ENCODE measurements at regions not wholly inside any gene's neighbourhood (a gene's known extent, or its start where the extent isn't known, plus 50 kb on each side); places are given as distances from the start of the nearest gene placed in this dataset.

- Histone ChIP-seq H3K9me3 (ENCODE audit: low read depth) (no peaks in the 10 kb centered on the region), H3K4me3 (no peak overlapping the region), H3K27ac (no peak overlapping the region), H4K20me1 (ENCODE audit: insufficient read depth, poor library complexity, severe bottlenecking) (no peaks in the 10 kb centered on the region), H2AFZ (no peak overlapping the region), H3K79me2 (no peaks in the 10 kb centered on the region), H3K27me3 (no peaks in the 10 kb centered on the region), H3K36me3 (replicated peaks; ENCODE audit: insufficient read depth, low read depth) (no peaks in the 10 kb centered on the region), H3K9me2 (replicated peaks; ENCODE audit: insufficient read depth) (no peaks in the 10 kb centered on the region), H3K4me2 (no peak overlapping the region), H3K4me1 (ENCODE audit: insufficient read depth) (no peaks in the 10 kb centered on the region)
- no peak for DNase-seq (ENCODE audit: low spot score)
- TF ChIP-seq EZH2phosphoT487 (IDR thresholded peaks at IDR 0.05; ENCODE audit: low read depth, severe bottlenecking, unreplicated experiment) = no peak
- TF ChIP-seq, protein P1, sequence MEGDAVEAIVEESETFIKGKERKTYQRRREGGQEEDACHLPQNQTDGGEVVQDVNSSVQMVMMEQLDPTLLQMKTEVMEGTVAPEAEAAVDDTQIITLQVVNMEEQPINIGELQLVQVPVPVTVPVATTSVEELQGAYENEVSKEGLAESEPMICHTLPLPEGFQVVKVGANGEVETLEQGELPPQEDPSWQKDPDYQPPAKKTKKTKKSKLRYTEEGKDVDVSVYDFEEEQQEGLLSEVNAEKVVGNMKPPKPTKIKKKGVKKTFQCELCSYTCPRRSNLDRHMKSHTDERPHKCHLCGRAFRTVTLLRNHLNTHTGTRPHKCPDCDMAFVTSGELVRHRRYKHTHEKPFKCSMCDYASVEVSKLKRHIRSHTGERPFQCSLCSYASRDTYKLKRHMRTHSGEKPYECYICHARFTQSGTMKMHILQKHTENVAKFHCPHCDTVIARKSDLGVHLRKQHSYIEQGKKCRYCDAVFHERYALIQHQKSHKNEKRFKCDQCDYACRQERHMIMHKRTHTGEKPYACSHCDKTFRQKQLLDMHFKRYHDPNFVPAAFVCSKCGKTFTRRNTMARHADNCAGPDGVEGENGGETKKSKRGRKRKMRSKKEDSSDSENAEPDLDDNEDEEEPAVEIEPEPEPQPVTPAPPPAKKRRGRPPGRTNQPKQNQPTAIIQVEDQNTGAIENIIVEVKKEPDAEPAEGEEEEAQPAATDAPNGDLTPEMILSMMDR (IDR thresholded peaks at IDR 0.05; ENCODE audit: poor library complexity) = no peak
- TF ChIP-seq EZH2 (IDR thresholded peaks at IDR 0.05; ENCODE audit: borderline replicate concordance) = no peak
- WGBS (ENCODE audit: low lambda C conversion rate, missing lambda C conversion rate) = 88% methylated on average over 1 of the region's 1 CpG
These were observed 2550.2 kb downstream of the PCDH7 start for GRCh38 chr4:33270403-33270802.

DNA sequence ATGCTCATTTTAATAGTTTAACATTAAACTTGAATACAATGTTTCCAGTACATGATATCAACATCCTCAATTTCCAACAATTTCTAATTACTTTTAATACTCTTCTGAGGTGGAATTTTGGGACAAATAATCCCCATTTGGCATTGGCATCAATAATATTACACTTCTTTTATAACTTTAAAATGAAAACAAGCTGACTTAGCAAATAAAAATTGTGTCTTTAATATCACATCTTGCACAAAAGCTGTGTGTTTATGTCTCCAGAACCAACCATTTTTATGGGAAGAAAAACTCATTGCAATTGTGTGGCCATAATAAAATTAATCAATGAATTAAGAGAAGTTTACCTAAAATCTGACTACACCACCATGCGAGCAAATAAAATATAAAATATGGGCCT lies 2552.6 kb downstream of the PCDH7 start:
- Histone ChIP-seq H3K9me3 (ENCODE audit: low read depth) (no peaks in the 10 kb centered on the region), H3K27me3 (no peaks in the 10 kb centered on the region), H3K79me2 (no peaks in the 10 kb centered on the region), H3K4me1 (ENCODE audit: insufficient read depth) (no peaks in the 10 kb centered on the region), H3K27ac (no peak overlapping the region), H3K9me2 (replicated peaks; ENCODE audit: insufficient read depth) (no peaks in the 10 kb centered on the region), H3K36me3 (replicated peaks; ENCODE audit: insufficient read depth, low read depth) (no peaks in the 10 kb centered on the region), H2AFZ (no peak overlapping the region), H3K4me2 (no peak overlapping the region), H4K20me1 (ENCODE audit: insufficient read depth, poor library complexity, severe bottlenecking) (no peaks in the 10 kb centered on the region), H3K4me3 (no peak overlapping the region)
- TF ChIP-seq EZH2 (IDR thresholded peaks at IDR 0.05; ENCODE audit: borderline replicate concordance) (no peak), EZH2phosphoT487 (IDR thresholded peaks at IDR 0.05; ENCODE audit: low read depth, severe bottlenecking, unreplicated experiment) (no peak)
- TF ChIP-seq, protein P1 (IDR thresholded peaks at IDR 0.05; ENCODE audit: poor library complexity) = no peak
- 96% methylated on average over 1 of the region's 1 CpG for WGBS (ENCODE audit: low lambda C conversion rate, missing lambda C conversion rate)
- DNase-seq (ENCODE audit: low spot score) = no peak

GRCh38 chr4:33283818-33284217 lies 2563.6 kb downstream of the PCDH7 start:
- WGBS (ENCODE audit: low lambda C conversion rate, missing lambda C conversion rate) = 94% methylated on average over 1 of the region's 1 CpG
- TF ChIP-seq, protein P1 (IDR thresholded peaks at IDR 0.05; ENCODE audit: poor library complexity) = no peak
- no peak for TF ChIP-seq EZH2phosphoT487 (IDR thresholded peaks at IDR 0.05; ENCODE audit: low read depth, severe bottlenecking, unreplicated experiment)

More at GRCh38 chr4:33283818-33284217, 2563.6 kb downstream of the PCDH7 start:
- no peaks in the 10 kb centered on the region for H3K9me3 ChIP-seq (ENCODE audit: low read depth)
- H4K20me1 ChIP-seq (ENCODE audit: insufficient read depth, poor library complexity, severe bottlenecking) = no peaks in the 10 kb centered on the region
- no peaks in the 10 kb centered on the region for H3K4me1 ChIP-seq (ENCODE audit: insufficient read depth)
- no peak overlapping the region for H3K4me3 ChIP-seq
- no peaks in the 10 kb centered on the region for H3K9me2 ChIP-seq (replicated peaks; ENCODE audit: insufficient read depth)
- no peak overlapping the region for H3K4me2 ChIP-seq
- no peak overlapping the region for H2AFZ ChIP-seq
- H3K79me2 ChIP-seq = no peaks in the 10 kb centered on the region
- no peak overlapping the region for H3K27ac ChIP-seq
- no peaks in the 10 kb centered on the region for H3K27me3 ChIP-seq
- no peak for DNase-seq (ENCODE audit: low spot score)
- H3K36me3 ChIP-seq (replicated peaks; ENCODE audit: insufficient read depth, low read depth) = no peaks in the 10 kb centered on the region
